CD4-positive, CD25-positive, alpha-beta regulatory T cell (primary cell): ENCODE measurements at regions not wholly inside any gene's neighbourhood (a gene's known extent, or its start where the extent isn't known, plus 50 kb on each side); places are given as distances from the start of the nearest gene placed in this dataset.
"Not testable (repeated sequence)": the region's sequence is repeated elsewhere in the genome, so short reads cannot be mapped to it uniquely, and the experiment has no call there.

Experiments used
- ATAC-seq, 2 donors: fragments of 150-1000 bp; cut with Tn5 transposase; one replicate each; pipeline ENCODE4 v1.10.0; 2021; ENCODE audit warnings: low read depth in 2 of 2, moderate number of reproducible peaks in 2 of 2, moderate library complexity in 1 of 2
- DNase-seq, 3 donors: peaks; one replicate each; pipeline versions ENCODE4 v3.0.0 to v3.0.0-alpha.2; 2012 to 2022; ENCODE audit warnings: mixed read lengths in 1 of 3
- H3K27ac ChIP-seq: one replicate; pipeline ENCODE4 v1.7.0; 2013; ENCODE audit warnings: mild to moderate bottlenecking, low read length; ENCODE audit not compliant: insufficient read depth, poor library complexity, severe bottlenecking
- H3K27me3 ChIP-seq: one replicate; pipeline ENCODE4 v1.7.0; 2013; ENCODE audit warnings: low read length; ENCODE audit not compliant: control insufficient read depth, insufficient read depth
- H3K36me3 ChIP-seq: one replicate; pipeline ENCODE4 v1.7.0; 2013; ENCODE audit warnings: mild to moderate bottlenecking, low read length, moderate library complexity; ENCODE audit not compliant: control insufficient read depth, insufficient read depth
- H3K4me1 ChIP-seq: 2 replicates; pipeline ENCODE4 v1.7.0; 2013; ENCODE audit warnings: mild to moderate bottlenecking, low read length; ENCODE audit not compliant: insufficient read depth, control insufficient read depth, poor library complexity, severe bottlenecking
- H3K4me3 ChIP-seq: one replicate; pipeline ENCODE4 v1.7.0; 2013; ENCODE audit warnings: low read depth, mild to moderate bottlenecking, low read length, moderate library complexity
- H3K9me3 ChIP-seq, 2 experiments: 1 replicate in 1 of 2; 2 replicates in 1 of 2; pipeline ENCODE4 v1.7.0; 2013; ENCODE audit warnings: low read length in 2 of 2, mild to moderate bottlenecking in 1 of 2, moderate library complexity in 1 of 2; ENCODE audit not compliant: control insufficient read depth in 2 of 2
- H3K27ac Mint-ChIP-seq, 3 donors: one replicate each; pipeline ENCODE4 v1.8.0; 2020 to 2022; ENCODE audit warnings: mild to moderate bottlenecking in 3 of 3, mixed read lengths in 3 of 3, moderate library complexity in 2 of 3
- H3K27me3 Mint-ChIP-seq: one replicate; pipeline ENCODE4 v1.8.0; 2022; ENCODE audit warnings: mild to moderate bottlenecking, mixed read lengths
- H3K36me3 Mint-ChIP-seq: one replicate; pipeline ENCODE4 v1.8.0; 2020; ENCODE audit warnings: mixed read lengths
- H3K4me1 Mint-ChIP-seq, 4 donors: one replicate each; pipeline ENCODE4 v1.8.0; 2020 to 2022; ENCODE audit warnings: mixed read lengths in 4 of 4, mild to moderate bottlenecking in 1 of 4
- H3K4me3 Mint-ChIP-seq, 4 donors: one replicate each; pipeline ENCODE4 v1.8.0; 2020 to 2022; ENCODE audit warnings: mild to moderate bottlenecking in 4 of 4, mixed read lengths in 4 of 4, moderate library complexity in 3 of 4
- H3K9me3 Mint-ChIP-seq, 7 donors: one replicate each; pipeline ENCODE4 v1.8.0; 2020 to 2022; ENCODE audit warnings: mixed read lengths in 7 of 7, mild to moderate bottlenecking in 3 of 7, moderate library complexity in 2 of 7

DNA sequence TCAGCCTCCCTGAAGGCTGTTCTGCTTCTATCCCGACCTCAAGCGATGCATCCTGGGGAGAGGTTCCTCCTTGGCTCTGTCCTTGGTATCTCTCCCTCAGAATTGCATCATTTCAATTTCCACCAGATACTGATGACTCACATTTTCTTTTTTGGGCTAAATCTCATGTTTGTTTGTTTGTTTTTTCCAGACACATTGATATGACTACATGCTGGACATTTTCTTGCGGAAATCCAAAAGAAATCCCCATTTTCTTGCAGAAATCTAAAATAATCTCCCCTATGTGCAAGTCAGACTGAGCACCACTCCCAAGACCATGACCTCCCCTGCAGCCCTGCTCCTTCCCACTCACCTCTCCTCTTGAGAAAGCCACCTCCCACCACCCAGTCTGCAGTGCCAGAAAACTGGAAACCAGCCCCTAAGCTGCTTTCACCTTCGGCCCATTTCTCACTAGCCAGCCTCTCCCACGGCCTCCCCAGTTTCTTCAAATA lies 260.2 kb upstream of the PRKCQ start:
- peaks cover 19% of the 10 kb centered on the region for H3K27me3 Mint-ChIP-seq
- no peaks in the 10 kb centered on the region for H3K9me3 ChIP-seq
- no peak overlapping the region for H3K27ac Mint-ChIP-seq
- DNase-seq (no peak), ATAC-seq (no peak)
- no peaks in the 10 kb centered on the region for H3K36me3 ChIP-seq
- no peaks in the 10 kb centered on the region for H3K4me1 Mint-ChIP-seq
- no peak overlapping the region for H3K27ac ChIP-seq
- no peaks in the 10 kb centered on the region for H3K36me3 Mint-ChIP-seq
- H3K4me1 ChIP-seq = no peaks in the 10 kb centered on the region
- peaks cover 2% of the 10 kb centered on the region for H3K27me3 ChIP-seq
- no peak overlapping the region for H3K4me3 Mint-ChIP-seq
- H3K4me3 ChIP-seq = no peak overlapping the region
- H3K9me3 Mint-ChIP-seq = no peaks in the 10 kb centered on the region

DNA sequence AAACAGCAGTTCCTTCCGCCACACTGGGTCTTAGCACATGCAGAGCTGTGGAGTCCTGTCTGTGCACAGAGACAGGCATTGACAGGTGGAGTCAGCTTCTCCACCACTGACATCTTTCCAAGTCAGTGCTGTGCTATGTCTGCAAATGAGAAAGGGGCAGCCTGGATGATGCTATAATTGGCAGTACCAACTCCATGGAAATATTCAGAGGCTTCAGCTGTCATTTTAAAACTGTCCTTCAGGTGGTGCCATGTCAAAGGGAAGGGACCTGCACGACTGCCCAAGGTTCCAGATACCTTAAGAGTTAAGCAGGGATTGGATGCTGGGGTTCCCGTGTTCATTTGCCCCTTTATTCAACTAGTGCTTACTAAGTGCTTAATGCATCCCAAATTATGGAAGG lies 258.0 kb upstream of the PRKCQ start:
- H3K27me3 ChIP-seq = peaks cover 2% of the 10 kb centered on the region
- DNase-seq = peak in 1 of 3 donors; percentile 16
- H3K9me3 Mint-ChIP-seq = no peaks in the 10 kb centered on the region
- no peak for ATAC-seq
- H3K36me3 Mint-ChIP-seq = no peaks in the 10 kb centered on the region
- H3K4me1 ChIP-seq = no peaks in the 10 kb centered on the region
- no peak overlapping the region for H3K4me3 Mint-ChIP-seq
- H3K27me3 Mint-ChIP-seq = peaks cover 14% of the 10 kb centered on the region
- H3K27ac ChIP-seq = no peak overlapping the region
- no peaks in the 10 kb centered on the region for H3K9me3 ChIP-seq
- no peaks in the 10 kb centered on the region for H3K4me1 Mint-ChIP-seq
- no peak overlapping the region for H3K27ac Mint-ChIP-seq
- no peaks in the 10 kb centered on the region for H3K36me3 ChIP-seq
- H3K4me3 ChIP-seq = no peak overlapping the region

DNA sequence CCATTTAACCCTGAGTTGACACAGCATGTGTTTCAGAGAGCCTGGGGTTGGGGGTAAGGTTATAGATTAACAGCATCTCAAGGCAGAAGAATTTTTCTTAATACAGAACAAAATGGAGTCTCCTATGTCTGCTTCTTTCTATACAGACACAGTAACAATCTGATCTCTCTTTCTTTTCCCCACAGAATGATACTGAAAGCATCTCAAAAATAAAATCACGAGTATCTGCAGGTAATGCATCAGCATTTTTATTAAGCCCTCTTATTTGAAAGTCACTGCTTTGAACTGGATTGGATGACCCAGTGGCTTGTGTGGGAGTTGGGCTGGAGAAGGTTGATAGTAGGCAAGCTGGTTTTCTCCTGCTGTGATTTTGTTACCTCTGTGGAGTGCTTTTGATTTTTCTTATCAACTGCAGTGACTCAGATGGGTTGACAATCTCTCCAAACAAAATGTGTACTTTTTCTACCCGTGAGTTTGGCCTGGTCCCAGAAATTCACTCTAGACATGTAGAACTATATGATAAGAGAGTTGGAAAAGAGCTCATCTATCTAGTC lies 253.5 kb upstream of the PRKCQ start:
- Mint-ChIP-seq H3K4me3 (no peak overlapping the region), H3K4me1 (no peaks in the 10 kb centered on the region), H3K9me3 (no peaks in the 10 kb centered on the region), H3K36me3 (no peaks in the 10 kb centered on the region), H3K27me3 (peaks cover 19% of the 10 kb centered on the region), H3K27ac (no peak overlapping the region)
- no peak for ATAC-seq
- Histone ChIP-seq H3K9me3 (no peaks in the 10 kb centered on the region), H3K27me3 (no peaks in the 10 kb centered on the region), H3K4me3 (no peak overlapping the region), H3K27ac (no peak overlapping the region), H3K36me3 (no peaks in the 10 kb centered on the region), H3K4me1 (no peaks in the 10 kb centered on the region)
- no peak for DNase-seq

DNA sequence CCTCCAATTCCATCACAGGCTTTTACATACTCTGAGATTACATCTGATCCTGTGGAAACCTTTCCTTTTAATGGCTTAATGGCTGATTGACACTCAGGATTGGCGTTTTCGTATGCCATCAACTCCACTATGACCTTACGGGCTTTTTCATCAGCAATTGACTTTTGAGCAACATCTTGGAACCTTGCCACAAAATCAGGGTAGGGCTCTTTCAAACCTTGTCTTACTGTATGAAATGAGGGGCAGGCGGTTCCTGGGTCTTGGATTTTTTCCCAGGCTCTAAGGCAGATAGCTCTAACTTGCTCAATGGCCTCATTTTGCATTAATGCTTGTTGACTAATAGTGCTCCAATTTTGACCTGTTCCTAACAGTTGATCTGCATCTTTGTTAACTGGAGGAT lies 250.9 kb upstream of the PRKCQ start:
- not testable (repeated sequence) for H3K27ac Mint-ChIP-seq, H3K27me3 ChIP-seq, H3K9me3 ChIP-seq, ATAC-seq, DNase-seq, H3K4me3 Mint-ChIP-seq, H3K9me3 Mint-ChIP-seq, H3K36me3 ChIP-seq, H3K36me3 Mint-ChIP-seq, H3K27ac ChIP-seq, H3K4me1 ChIP-seq, H3K4me1 Mint-ChIP-seq, H3K4me3 ChIP-seq
- peaks cover 19% of the 10 kb centered on the region for H3K27me3 Mint-ChIP-seq

DNA sequence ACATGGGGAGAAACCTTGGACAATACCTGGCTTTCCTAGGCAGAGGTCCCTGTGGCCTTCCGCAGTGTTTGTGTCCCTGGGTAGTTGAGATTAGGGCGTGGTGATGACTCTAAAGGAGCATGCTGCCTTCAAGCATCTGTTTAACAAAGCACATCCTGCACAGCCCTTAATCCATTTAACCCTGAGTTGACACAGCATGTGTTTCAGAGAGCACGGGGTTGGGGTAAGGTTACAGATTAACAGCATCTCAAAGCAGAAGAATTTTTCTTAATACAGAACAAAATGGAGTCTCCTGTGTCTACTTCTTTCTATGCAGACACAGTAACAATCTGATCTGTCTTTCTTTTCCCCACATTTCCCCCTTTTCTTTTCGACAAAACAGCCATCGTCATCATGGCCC lies 244.7 kb upstream of the PRKCQ start:
- not testable (repeated sequence) for ATAC-seq, H3K27ac Mint-ChIP-seq, H3K4me3 ChIP-seq, H3K9me3 Mint-ChIP-seq, H3K27me3 ChIP-seq, H3K27ac ChIP-seq, H3K4me1 ChIP-seq, H3K4me3 Mint-ChIP-seq, DNase-seq, H3K36me3 ChIP-seq, H3K4me1 Mint-ChIP-seq, H3K36me3 Mint-ChIP-seq, H3K9me3 ChIP-seq
- H3K27me3 Mint-ChIP-seq = peaks cover 12% of the 10 kb centered on the region

DNA sequence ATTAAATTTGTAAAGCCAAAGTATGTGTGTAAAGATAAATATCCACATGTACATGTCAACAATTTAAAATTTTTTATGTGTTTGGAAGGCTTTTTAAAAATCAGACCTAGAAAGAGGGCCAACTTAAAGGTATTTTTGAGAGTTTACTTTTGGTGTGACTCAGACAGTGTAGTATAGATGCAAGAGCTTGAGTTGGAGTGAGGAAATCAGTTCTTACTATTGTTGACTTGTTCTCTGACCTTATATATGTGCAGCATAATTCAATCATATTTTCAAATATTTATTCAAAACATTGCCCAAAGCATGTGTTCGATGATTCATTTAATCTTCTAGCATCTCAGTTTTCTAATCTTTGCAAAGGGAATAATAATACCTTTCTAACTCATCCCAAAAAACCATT lies 243.7 kb upstream of the PRKCQ start:
- H3K9me3 Mint-ChIP-seq = no peaks in the 10 kb centered on the region
- H3K27me3 Mint-ChIP-seq = peaks cover 16% of the 10 kb centered on the region
- Histone ChIP-seq H3K27me3 (no peaks in the 10 kb centered on the region), H3K9me3 (no peaks in the 10 kb centered on the region), H3K4me1 (no peaks in the 10 kb centered on the region), H3K27ac (no peak overlapping the region), H3K4me3 (no peak overlapping the region), H3K36me3 (no peaks in the 10 kb centered on the region)
- H3K4me3 Mint-ChIP-seq = no peak overlapping the region
- no peaks in the 10 kb centered on the region for H3K4me1 Mint-ChIP-seq
- H3K36me3 Mint-ChIP-seq = no peaks in the 10 kb centered on the region
- no peak for DNase-seq
- ATAC-seq = no peak
- no peak overlapping the region for H3K27ac Mint-ChIP-seq

DNA sequence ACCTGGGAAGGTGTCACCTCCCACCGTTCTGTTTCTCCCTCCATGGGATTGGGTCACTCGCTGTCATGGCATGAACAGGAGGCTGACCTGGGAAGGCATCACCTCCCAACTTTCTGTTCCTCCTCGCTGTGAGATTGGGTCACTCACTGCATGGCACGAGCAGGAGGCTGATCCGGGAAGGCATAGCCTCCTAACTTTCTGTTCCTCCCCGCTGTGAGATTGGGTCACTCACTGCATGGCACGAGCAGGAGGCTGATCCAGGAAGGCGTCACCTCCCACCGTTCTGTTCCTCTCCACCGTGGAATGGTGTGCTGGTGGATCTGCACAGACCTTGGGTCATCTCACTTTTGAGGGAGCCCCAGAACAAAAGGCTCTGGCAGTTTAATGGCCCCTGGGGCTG lies 239.2 kb upstream of the PRKCQ start:
- Histone ChIP-seq H3K4me1 (no peaks in the 10 kb centered on the region), H3K4me3 (no peak overlapping the region), H3K36me3 (no peaks in the 10 kb centered on the region), H3K27ac (no peak overlapping the region), H3K9me3 (no peaks in the 10 kb centered on the region), H3K27me3 (peaks cover 12% of the 10 kb centered on the region)
- no peak for DNase-seq
- H3K4me1 Mint-ChIP-seq = no peaks in the 10 kb centered on the region
- H3K27ac Mint-ChIP-seq = no peak overlapping the region
- peaks cover 40% of the 10 kb centered on the region for H3K27me3 Mint-ChIP-seq
- no peaks in the 10 kb centered on the region for H3K9me3 Mint-ChIP-seq
- ATAC-seq = no peak
- no peak overlapping the region for H3K4me3 Mint-ChIP-seq
- H3K36me3 Mint-ChIP-seq = no peaks in the 10 kb centered on the region

DNA sequence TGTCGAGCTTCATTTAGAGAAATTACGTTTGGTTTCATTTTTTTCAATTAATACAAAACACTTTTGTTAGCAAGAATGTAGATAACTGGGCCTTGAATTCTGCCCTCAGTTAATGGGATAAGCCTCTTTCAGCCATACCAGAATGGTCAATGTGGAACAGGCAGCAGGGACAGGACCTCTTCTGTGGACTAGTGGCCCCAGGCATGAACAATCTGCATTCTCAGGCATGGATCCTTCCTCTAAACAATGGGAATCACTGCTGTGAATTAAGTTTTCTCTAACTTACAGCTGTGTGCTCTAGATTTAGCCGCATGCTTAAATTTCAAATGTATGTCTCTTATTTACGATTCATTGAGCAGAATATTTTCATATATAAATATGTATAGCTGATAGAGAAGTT lies 237.7 kb upstream of the PRKCQ start:
- Mint-ChIP-seq H3K36me3 (no peaks in the 10 kb centered on the region), H3K4me1 (no peaks in the 10 kb centered on the region), H3K27me3 (peaks cover 46% of the 10 kb centered on the region)

More for the DNA sequence above, 237.7 kb upstream of the PRKCQ start:
- Histone ChIP-seq H3K4me3 (no peak overlapping the region), H3K4me1 (no peaks in the 10 kb centered on the region), H3K36me3 (no peaks in the 10 kb centered on the region), H3K9me3 (no peaks in the 10 kb centered on the region), H3K27ac (no peak overlapping the region), H3K27me3 (peaks cover 14% of the 10 kb centered on the region)
- no peak overlapping the region for H3K4me3 Mint-ChIP-seq
- no peak for DNase-seq
- no peak for ATAC-seq
- H3K9me3 Mint-ChIP-seq = no peaks in the 10 kb centered on the region
- no peak overlapping the region for H3K27ac Mint-ChIP-seq
